HG02981 (cell line): ENCODE measurements at regions not wholly inside any gene's neighbourhood (a gene's known extent, or its start where the extent isn't known, plus 50 kb on each side); places are given as distances from the start of the nearest gene placed in this dataset.

Experiments
- ATAC-seq: cut with Tn5 transposase; IDR thresholded peaks from one replicate; pipeline ENCODE4 v1.9.1; 2021; ENCODE audit warnings: mild to moderate bottlenecking, moderate library complexity; ENCODE audit not compliant: unreplicated experiment

GRCh38 chr6:132934496-132934895 is 120.1 kb downstream of the RPS12 start:
- no peak for ATAC-seq

- ATAC-seq, result no peak
Observed at GRCh38 chr6:132936646-132937045, 122.3 kb downstream of the RPS12 start.

- ATAC-seq, result no peak
Observed at GRCh38 chr6:132937466-132937906, 123.1 kb downstream of the RPS12 start.

- no peak for ATAC-seq
Observed at GRCh38 chr6:132948889-132949288, 134.5 kb downstream of the RPS12 start.

- ATAC-seq, result no peak
Observed at GRCh38 chr6:132950566-132950965, 136.2 kb downstream of the RPS12 start.

GRCh38 chr6:132952031-132952867 is 137.9 kb downstream of the RPS12 start:
- no peak for ATAC-seq

GRCh38 chr6:132952986-132953385 is 138.6 kb downstream of the RPS12 start:
- no peak for ATAC-seq

- ATAC-seq, result no peak
Observed at GRCh38 chr6:132954222-132954621, 139.9 kb downstream of the RPS12 start.

GRCh38 chr6:132954936-132955335 is 140.6 kb downstream of the RPS12 start:
- no peak for ATAC-seq

GRCh38 chr6:132959639-132960326 is 145.4 kb downstream of the RPS12 start:
- ATAC-seq, result no peak

GRCh38 chr6:132960720-132961119 is 146.4 kb downstream of the RPS12 start:
- no peak for ATAC-seq

- ATAC-seq, result no peak
Observed at GRCh38 chr6:132961122-132961521, 146.8 kb downstream of the RPS12 start.

- ATAC-seq, result no peak
Observed at GRCh38 chr6:132961610-132962009, 147.2 kb downstream of the RPS12 start.

GRCh38 chr6:132962936-132963868 is 148.8 kb downstream of the RPS12 start:
- peak; percentile 80 for ATAC-seq

GRCh38 chr6:132964101-132964867 is 149.9 kb downstream of the RPS12 start:
- no peak for ATAC-seq

- no peak for ATAC-seq
Observed at GRCh38 chr6:132964868-132965382, 150.6 kb downstream of the RPS12 start.

- no peak for ATAC-seq
Observed at GRCh38 chr6:132967871-132968270, 153.5 kb downstream of the RPS12 start.

- ATAC-seq, result no peak
Observed at GRCh38 chr6:132968419-132968950, 154.1 kb downstream of the RPS12 start.

GRCh38 chr6:132969196-132969595 is 154.8 kb downstream of the RPS12 start:
- ATAC-seq, result no peak

GRCh38 chr6:132971676-132972075 is 157.3 kb downstream of the RPS12 start:
- no peak for ATAC-seq
